Smooth muscle cell (in vitro differentiated cells): ENCODE measurements at regions not wholly inside any gene's neighbourhood (a gene's known extent, or its start where the extent isn't known, plus 50 kb on each side); places are given as distances from the start of the nearest gene placed in this dataset.
A peak's percentile ranks its signal among the peaks of the same experiment; 100 is the strongest.

Source experiments
- DNase-seq: peaks from one replicate; lab custom pipeline; 2025; ENCODE audit not compliant: unreplicated experiment; lab: John Stamatoyannopoulos, UW
- H2AFZ ChIP-seq: fragments of 200-600 bp; sonication (generic); 2 replicates; pipeline ENCODE4 v1.6.0; 2016; ENCODE audit warnings: antibody characterized with exemption, low read depth, mild to moderate bottlenecking
- H3F3A ChIP-seq: fragments of 200-600 bp; sonication (generic); 2 replicates; pipeline ENCODE4 v1.6.0; 2017; ENCODE audit warnings: antibody characterized with exemption, low read depth
- H3K27ac ChIP-seq: fragments of 200-600 bp; sonication (generic); 2 replicates; pipeline ENCODE4 v1.5.1; 2016; ENCODE audit warnings: low read depth, mild to moderate bottlenecking
- H3K27me3 ChIP-seq: fragments of 200-600 bp; sonication (generic); 2 replicates; pipeline ENCODE4 v1.6.1; 2016; ENCODE audit warnings: low read depth, mild to moderate bottlenecking
- H3K36me3 ChIP-seq: fragments of 200-600 bp; sonication (generic); 2 replicates; pipeline ENCODE4 v1.5.1; 2016; ENCODE audit warnings: low read depth
- H3K4me1 ChIP-seq: fragments of 200-600 bp; sonication (generic); 2 replicates; pipeline ENCODE4 v1.5.1; 2016; ENCODE audit warnings: low read depth
- H3K4me2 ChIP-seq: fragments of 200-600 bp; sonication (generic); 2 replicates; pipeline ENCODE4 v1.6.0; 2016; ENCODE audit warnings: mild to moderate bottlenecking
- H3K4me3 ChIP-seq: fragments of 200-600 bp; sonication (generic); 2 replicates; pipeline ENCODE4 v1.5.1; 2016; ENCODE audit warnings: mild to moderate bottlenecking
- H3K79me2 ChIP-seq: fragments of 200-600 bp; sonication (generic); 2 replicates; pipeline ENCODE4 v1.6.0; 2016; ENCODE audit warnings: low read depth, mild to moderate bottlenecking
- H3K9ac ChIP-seq: fragments of 200-600 bp; sonication (generic); 2 replicates; pipeline ENCODE4 v1.6.0; 2016; ENCODE audit warnings: low read depth
- H3K9me3 ChIP-seq: fragments of 200-600 bp; sonication (generic); replicated peaks from 2 replicates; pipeline ENCODE4 v1.5.1; 2016; ENCODE audit warnings: low read depth
- H4K20me1 ChIP-seq: fragments of 200-600 bp; sonication (generic); 2 replicates; pipeline ENCODE4 v1.6.0; 2016; ENCODE audit warnings: low read depth
- WGBS: methylation state at CpG from one replicate; pipeline ENCODE4 v1.1.7; 2016; ENCODE audit warnings: low lambda C conversion rate; 5-methylcytosine and 5-hydroxymethylcytosine counted together
- TF ChIP-seq, protein P1 (sequence below): fragments of 200-600 bp; sonication (generic); IDR thresholded peaks from 2 replicates; pipeline ENCODE4 v1.5.1; 2017; ENCODE audit warnings: borderline replicate concordance, mild to moderate bottlenecking, antibody characterized with exemption; ENCODE audit not compliant: insufficient read depth, poor library complexity, severe bottlenecking

- TF ChIP-seq, protein P1, sequence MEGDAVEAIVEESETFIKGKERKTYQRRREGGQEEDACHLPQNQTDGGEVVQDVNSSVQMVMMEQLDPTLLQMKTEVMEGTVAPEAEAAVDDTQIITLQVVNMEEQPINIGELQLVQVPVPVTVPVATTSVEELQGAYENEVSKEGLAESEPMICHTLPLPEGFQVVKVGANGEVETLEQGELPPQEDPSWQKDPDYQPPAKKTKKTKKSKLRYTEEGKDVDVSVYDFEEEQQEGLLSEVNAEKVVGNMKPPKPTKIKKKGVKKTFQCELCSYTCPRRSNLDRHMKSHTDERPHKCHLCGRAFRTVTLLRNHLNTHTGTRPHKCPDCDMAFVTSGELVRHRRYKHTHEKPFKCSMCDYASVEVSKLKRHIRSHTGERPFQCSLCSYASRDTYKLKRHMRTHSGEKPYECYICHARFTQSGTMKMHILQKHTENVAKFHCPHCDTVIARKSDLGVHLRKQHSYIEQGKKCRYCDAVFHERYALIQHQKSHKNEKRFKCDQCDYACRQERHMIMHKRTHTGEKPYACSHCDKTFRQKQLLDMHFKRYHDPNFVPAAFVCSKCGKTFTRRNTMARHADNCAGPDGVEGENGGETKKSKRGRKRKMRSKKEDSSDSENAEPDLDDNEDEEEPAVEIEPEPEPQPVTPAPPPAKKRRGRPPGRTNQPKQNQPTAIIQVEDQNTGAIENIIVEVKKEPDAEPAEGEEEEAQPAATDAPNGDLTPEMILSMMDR, result no peak
- Histone ChIP-seq H3K27me3 (no peaks in the 10 kb centered on the region), H3K79me2 (no peaks in the 10 kb centered on the region), H3K4me2 (no peak overlapping the region), H3K9me3 (no peaks in the 10 kb centered on the region), H3F3A (no peaks in the 10 kb centered on the region), H3K4me3 (no peak overlapping the region), H3K27ac (peak overlapping the region; percentile 41), H3K36me3 (no peaks in the 10 kb centered on the region), H4K20me1 (no peaks in the 10 kb centered on the region), H2AFZ (no peak overlapping the region), H3K9ac (no peak overlapping the region), H3K4me1 (no peaks in the 10 kb centered on the region)
- DNase-seq, result no peak
- 19% methylated on average over 5 of the region's 5 CpGs for WGBS
These were observed 819.6 kb upstream of the EPHA5 start for GRCh38 chr4:66489783-66490452.

DNA sequence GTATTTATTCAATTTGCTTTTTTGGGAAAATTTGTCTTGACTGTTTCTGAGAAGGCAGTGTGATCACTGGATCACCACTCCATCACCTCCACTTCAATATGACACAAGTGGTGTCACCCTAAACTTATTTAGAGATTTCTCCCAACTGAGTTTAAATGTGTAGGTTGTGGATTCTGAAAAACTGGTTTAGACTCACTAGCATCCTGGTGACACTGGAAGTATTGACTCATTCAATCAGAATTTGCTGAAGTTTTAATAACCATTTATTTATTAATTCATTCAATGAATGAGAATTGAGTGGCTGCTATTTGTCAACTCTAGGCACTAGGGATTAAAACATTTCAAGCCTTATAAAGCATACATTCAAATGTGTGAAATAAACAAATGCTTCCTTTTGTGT is 819.1 kb upstream of the EPHA5 start:
- H3K36me3 ChIP-seq, result no peaks in the 10 kb centered on the region
- TF ChIP-seq, protein P1, result no peak
- no peaks in the 10 kb centered on the region for H4K20me1 ChIP-seq
- no peaks in the 10 kb centered on the region for H3K9me3 ChIP-seq
- H3K4me2 ChIP-seq, result no peak overlapping the region
- peak overlapping the region; percentile 41 for H3K27ac ChIP-seq
- no peaks in the 10 kb centered on the region for H3K79me2 ChIP-seq
- no peak overlapping the region for H3K9ac ChIP-seq
- no peak for DNase-seq
- no peaks in the 10 kb centered on the region for H3K27me3 ChIP-seq
- no peak overlapping the region for H2AFZ ChIP-seq
- no peaks in the 10 kb centered on the region for H3K4me1 ChIP-seq
- no peak overlapping the region for H3K4me3 ChIP-seq
- H3F3A ChIP-seq, result no peaks in the 10 kb centered on the region

DNA sequence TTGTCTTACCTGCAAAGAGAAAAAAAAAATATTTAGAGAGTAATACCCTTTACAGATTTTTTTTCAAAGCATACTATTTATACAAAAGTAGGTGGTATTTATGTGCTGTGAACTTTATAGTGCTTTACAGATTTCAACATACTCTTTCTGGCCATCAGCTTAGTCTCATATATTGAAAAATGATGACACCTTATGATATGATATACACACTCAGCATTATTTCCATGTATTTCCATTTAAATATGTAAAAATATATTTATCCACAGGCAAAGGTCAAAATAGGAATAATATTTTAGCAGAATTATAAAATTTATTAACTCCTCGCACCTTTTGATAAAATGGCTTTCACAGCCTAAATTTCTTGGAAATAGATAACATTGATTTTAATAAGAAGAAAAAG is 815.8 kb upstream of the EPHA5 start:
- Histone ChIP-seq H3K4me3 (no peak overlapping the region), H3K9me3 (no peaks in the 10 kb centered on the region), H3K79me2 (no peaks in the 10 kb centered on the region), H3K27ac (no peak overlapping the region), H3K9ac (no peak overlapping the region), H4K20me1 (no peaks in the 10 kb centered on the region), H3K4me1 (no peaks in the 10 kb centered on the region), H2AFZ (no peak overlapping the region), H3K27me3 (no peaks in the 10 kb centered on the region), H3F3A (no peaks in the 10 kb centered on the region), H3K4me2 (no peak overlapping the region), H3K36me3 (no peaks in the 10 kb centered on the region)
- TF ChIP-seq, protein P1, result no peak
- WGBS, result 93% methylated on average over 1 of the region's 1 CpG
- no peak for DNase-seq

DNA sequence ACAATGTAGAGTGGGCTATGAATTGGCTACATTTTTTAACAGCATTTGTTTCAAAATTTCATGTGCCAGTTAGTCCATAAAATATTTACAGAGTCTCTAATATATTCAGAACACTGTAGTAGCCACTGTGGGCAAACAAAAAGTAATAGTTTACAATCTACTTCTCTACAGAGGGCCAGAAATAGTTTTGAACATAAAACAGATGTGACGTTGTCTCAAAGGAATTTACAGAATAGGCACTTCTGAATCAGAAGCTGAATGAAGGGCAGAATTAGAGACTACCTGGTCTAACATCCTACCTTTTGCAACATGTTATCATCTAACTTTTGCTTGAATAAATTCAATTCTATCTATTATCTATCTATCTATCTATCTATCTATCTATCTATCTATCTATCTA is 811.9 kb upstream of the EPHA5 start:
- Histone ChIP-seq H3K79me2 (no peaks in the 10 kb centered on the region), H2AFZ (no peak overlapping the region), H3F3A (no peaks in the 10 kb centered on the region), H4K20me1 (no peaks in the 10 kb centered on the region), H3K27ac (no peak overlapping the region), H3K4me2 (no peak overlapping the region), H3K27me3 (no peaks in the 10 kb centered on the region), H3K4me1 (no peaks in the 10 kb centered on the region), H3K9ac (no peak overlapping the region), H3K9me3 (no peaks in the 10 kb centered on the region), H3K4me3 (no peak overlapping the region), H3K36me3 (no peaks in the 10 kb centered on the region)
- WGBS, result 70% methylated on average over 1 of the region's 1 CpG
- DNase-seq, result no peak
- TF ChIP-seq, protein P1, result no peak
